Heart left ventricle (tissue), 16 donors: ENCODE measurements at regions not wholly inside any gene's neighbourhood (a gene's known extent, or its start where the extent isn't known, plus 50 kb on each side); places are given as distances from the start of the nearest gene placed in this dataset.
A peak's percentile ranks its signal among the peaks of the same experiment; 100 is the strongest.

Source experiments
- ATAC-seq, 4 donors: fragments of 200-7000 bp; cut with Tn5 transposase; one replicate each; pipeline ENCODE4 v1.9.1; 2020 to 2022; ENCODE audit warnings: moderate library complexity in 4 of 4, mild to moderate bottlenecking in 3 of 4, moderate number of reproducible peaks in 1 of 4
- DNase-seq, 5 donors: peaks; one replicate each; pipeline ENCODE4 v3.0.0-alpha.2; 2020
- H3K27ac ChIP-seq, 12 donors: fragments of 200-600 bp; sonication (generic) in 4 of 12; one replicate each; pipeline versions ENCODE4 v1.5.0 to v1.8.0; 2016 to 2022; ENCODE audit warnings: mild to moderate bottlenecking in 2 of 12
- H3K27me3 ChIP-seq, 9 donors: fragments of 200-600 bp; sonication (generic) in 2 of 9; one replicate each; pipeline versions ENCODE4 v1.5.1 to v1.8.0; 2016 to 2022; ENCODE audit warnings: mild to moderate bottlenecking in 3 of 9
- H3K36me3 ChIP-seq, 9 donors: fragments of 200-600 bp; sonication (generic) in 2 of 9; one replicate each; pipeline versions ENCODE4 v1.5.0 to v1.8.0; 2018 to 2022; ENCODE audit warnings: mild to moderate bottlenecking in 2 of 9
- H3K4me1 ChIP-seq, 12 donors: fragments of 200-600 bp; sonication (generic) in 4 of 12; one replicate each; pipeline versions ENCODE4 v1.5.0 to v1.8.0; 2016 to 2022; ENCODE audit warnings: mild to moderate bottlenecking in 3 of 12
- H3K4me3 ChIP-seq, 12 donors: fragments of 200-600 bp; sonication (generic) in 4 of 12; one replicate each; pipeline versions ENCODE4 v1.5.0 to v1.8.0; 2017 to 2022; ENCODE audit warnings: mild to moderate bottlenecking in 9 of 12, moderate library complexity in 4 of 12
- H3K9me3 ChIP-seq, 12 donors: fragments of 200-600 bp; sonication (generic) in 4 of 12; one replicate each; pipeline versions ENCODE4 v1.5.0 to v1.8.0; 2016 to 2022; ENCODE audit warnings: mild to moderate bottlenecking in 1 of 12
- CTCF ChIP-seq, 12 donors: fragments of 200-600 bp; sonication (generic) in 4 of 12; IDR thresholded peaks; one replicate each; pipeline versions ENCODE4 v1.5.0 to v1.8.0; 2018 to 2022; ENCODE audit warnings: antibody characterized with exemption in 12 of 12, mild to moderate bottlenecking in 5 of 12
- POLR2A ChIP-seq, 2 donors: fragments of 450-650 bp; IDR thresholded peaks; one replicate each; pipeline ENCODE4 v1.6.1; 2017; ENCODE audit warnings: antibody characterized with exemption in 2 of 2, mild to moderate bottlenecking in 2 of 2, moderate library complexity in 2 of 2
- WGBS, 4 donors: extraction: QIAGEN DNeasy Blood & Tissue Kit in 2 of 4; methylation state at CpG; one replicate each; pipeline versions ENCODE4 v1.1.5 to v1.1.7; 2013 to 2018; 5-methylcytosine and 5-hydroxymethylcytosine counted together
- intact Hi-C, 10 donors: fragments of 100-400 bp; cut with DNase I; formaldehyde crosslinking; loops; one replicate each; pipeline versions ENCODE4 v1.11.1 to v1.14.2; 2022
- donor health status: ischemic (EF 13 %, LVEDD 7.1; RV severe dilation, severe dysfunction).
- donor health status: healthy with polysubstance abuse.
- donor health status: DM: no; HTN: yes; CAD: no.
- donor health status: DM: no; HTN: no; CAD: no.
- donor health status: ischemic (EF 25% LVEDD 6.9; RV normal size, moderate dysfunction).
- donor health status: ischemic (EF 25% LVEDD 5.7; RV mildly dilated, moderate dysfunction).
- donor health status: healthy.
- donor health status: DM: yes; HTN: yes; CAD: no.
- donor health status: ischemic (EF 35%, LVEDD 5.7; RV mildly dilated, moderate dysfunction).
- donor health status: nonischemic (EF 11% LVEDD 7.7; RV severe dilation, severe dysfunction).
- donor health status: DM: yes; HTN: yes; CAD: no.
- donor health status: PGD.
- donor health status: ischemic (EF 29% LVEDD 5.4; RV normal size, mild dysfunction).
- donor health status: nonischemic (EF 23%, LVEDD 6.1; RV moderate dilation, normal function).

GRCh38 chr12:83190631-83191390 is 504.1 kb downstream of the TMTC2 start:
- Histone ChIP-seq H3K4me1 (peaks cover 0 to 1% (median 0%) of the 10 kb centered on the region in 12 donors), H3K4me3 (no peak overlapping the region), H3K27me3 (no peaks in the 10 kb centered on the region), H3K27ac (peak overlapping the region in 1 of 12 donors; percentile 0), H3K9me3 (peaks cover 0 to 10% (median 0%) of the 10 kb centered on the region in 12 donors), H3K36me3 (no peaks in the 10 kb centered on the region)
- no peak for ATAC-seq
- intact Hi-C loops: no loop called here
- 87 to 95% (median 90%) methylated on average over 8 of the region's 8 CpGs for WGBS, 4 donors
- no peak for TF ChIP-seq CTCF (IDR thresholded peaks at IDR 0.05)
- no peak for TF ChIP-seq POLR2A (IDR thresholded peaks at IDR 0.05)
- DNase-seq: no peak

GRCh38 chr12:83186419-83186818 is 499.7 kb downstream of the TMTC2 start:
- DNase-seq (no peak), ATAC-seq (no peak)
- no peak overlapping the region for H3K27ac ChIP-seq
- no peak overlapping the region for H3K4me3 ChIP-seq
- WGBS, 4 donors: 56 to 76% (median 70%) methylated on average over 1 of the region's 1 CpG
- H3K9me3 ChIP-seq: no peaks in the 10 kb centered on the region
- TF ChIP-seq POLR2A (IDR thresholded peaks at IDR 0.05): no peak
- no peak for TF ChIP-seq CTCF (IDR thresholded peaks at IDR 0.05)
- no peaks in the 10 kb centered on the region for H3K27me3 ChIP-seq
- no peaks in the 10 kb centered on the region for H3K36me3 ChIP-seq
- intact Hi-C loops: no loop called here
- H3K4me1 ChIP-seq: peaks cover 0 to 3% (median 0%) of the 10 kb centered on the region in 12 donors

- intact Hi-C loops: no loop called here
- H3K36me3 ChIP-seq: no peaks in the 10 kb centered on the region
- no peak for ATAC-seq
These were observed 498.5 kb downstream of the TMTC2 start for GRCh38 chr12:83185241-83185640.

More at GRCh38 chr12:83185241-83185640, 498.5 kb downstream of the TMTC2 start:
- Histone ChIP-seq H3K9me3 (no peaks in the 10 kb centered on the region), H3K4me1 (peaks cover 0 to 3% (median 0%) of the 10 kb centered on the region in 12 donors), H3K27me3 (no peaks in the 10 kb centered on the region), H3K27ac (no peak overlapping the region), H3K4me3 (no peak overlapping the region)
- WGBS, 4 donors: 16 to 30% (median 21%) methylated on average over 1 of the region's 1 CpG
- TF ChIP-seq CTCF (IDR thresholded peaks at IDR 0.05) (no peak), POLR2A (IDR thresholded peaks at IDR 0.05) (no peak)
- DNase-seq: no peak
